Sigmoid colon (tissue), 6 donors: ENCODE measurements at regions not wholly inside any gene's neighbourhood (a gene's known extent, or its start where the extent isn't known, plus 50 kb on each side); places are given as distances from the start of the nearest gene placed in this dataset.

Experiments
- DNase-seq: peaks from one replicate; pipeline ENCODE4 v3.0.0-alpha.2; 2019
- H3K27ac ChIP-seq, 4 donors: fragments of 200-600 bp; sonication (generic); one replicate each; pipeline ENCODE4 v1.5.1; 2016 to 2019; ENCODE audit warnings: mild to moderate bottlenecking in 1 of 4
- H3K27me3 ChIP-seq, 3 donors: fragments of 200-600 bp; sonication (generic); one replicate each; pipeline ENCODE4 v1.5.1; 2019; ENCODE audit warnings: mild to moderate bottlenecking in 1 of 3
- H3K36me3 ChIP-seq, 4 donors: fragments of 200-600 bp; sonication (generic); one replicate each; pipeline ENCODE4 v1.5.1; 2016 to 2019
- H3K4me1 ChIP-seq, 4 donors: fragments of 200-600 bp; sonication (generic); one replicate each; pipeline ENCODE4 v1.5.1; 2017 to 2019
- H3K4me3 ChIP-seq, 4 donors: fragments of 200-600 bp; sonication (generic); one replicate each; pipeline ENCODE4 v1.5.1; 2017 to 2019; ENCODE audit warnings: mild to moderate bottlenecking in 2 of 4, moderate library complexity in 1 of 4
- H3K9me3 ChIP-seq, 4 donors: fragments of 200-600 bp in 3 of 4; sonication (generic) in 3 of 4; one replicate each; pipeline versions ENCODE4 v1.5.1 to v1.6.1; 2013 to 2019
- EP300 ChIP-seq, 4 donors: sonication (generic); formaldehyde crosslinking; IDR thresholded peaks; one replicate each; pipeline ENCODE4 v1.6.1; 2017; ENCODE audit warnings: antibody characterized with exemption in 4 of 4
- POLR2A ChIP-seq, 2 donors: fragments of 450-650 bp; IDR thresholded peaks; one replicate each; pipeline ENCODE4 v1.6.1; 2016; ENCODE audit warnings: antibody characterized with exemption in 2 of 2, mild to moderate bottlenecking in 2 of 2, moderate library complexity in 2 of 2
- POLR2AphosphoS5 ChIP-seq, 4 donors: sonication (generic); formaldehyde crosslinking; IDR thresholded peaks; one replicate each; pipeline ENCODE4 v1.6.1; 2017; ENCODE audit warnings: antibody characterized with exemption in 4 of 4
- WGBS, 2 donors: extraction: QIAGEN DNeasy Blood & Tissue Kit; methylation state at CpG; one replicate each; pipeline ENCODE4 v1.1.7; 2013; 5-methylcytosine and 5-hydroxymethylcytosine counted together
- intact Hi-C: fragments of 100-400 bp; cut with DNase I; formaldehyde crosslinking; loops from one replicate; pipeline ENCODE4 v1.15.1; 2023
- TF ChIP-seq, protein P1 (sequence below), 4 experiments: fragments of 450-650 bp in 3 of 4; fragments of 200-600 bp in 1 of 4; IDR thresholded peaks; one replicate each; pipeline ENCODE4 v1.5.1; 2016 to 2019; ENCODE audit warnings: antibody characterized with exemption in 4 of 4, mild to moderate bottlenecking in 3 of 4, moderate library complexity in 2 of 4
- donor health status: healthy with polysubstance abuse.
- donor health status: healthy.

DNA sequence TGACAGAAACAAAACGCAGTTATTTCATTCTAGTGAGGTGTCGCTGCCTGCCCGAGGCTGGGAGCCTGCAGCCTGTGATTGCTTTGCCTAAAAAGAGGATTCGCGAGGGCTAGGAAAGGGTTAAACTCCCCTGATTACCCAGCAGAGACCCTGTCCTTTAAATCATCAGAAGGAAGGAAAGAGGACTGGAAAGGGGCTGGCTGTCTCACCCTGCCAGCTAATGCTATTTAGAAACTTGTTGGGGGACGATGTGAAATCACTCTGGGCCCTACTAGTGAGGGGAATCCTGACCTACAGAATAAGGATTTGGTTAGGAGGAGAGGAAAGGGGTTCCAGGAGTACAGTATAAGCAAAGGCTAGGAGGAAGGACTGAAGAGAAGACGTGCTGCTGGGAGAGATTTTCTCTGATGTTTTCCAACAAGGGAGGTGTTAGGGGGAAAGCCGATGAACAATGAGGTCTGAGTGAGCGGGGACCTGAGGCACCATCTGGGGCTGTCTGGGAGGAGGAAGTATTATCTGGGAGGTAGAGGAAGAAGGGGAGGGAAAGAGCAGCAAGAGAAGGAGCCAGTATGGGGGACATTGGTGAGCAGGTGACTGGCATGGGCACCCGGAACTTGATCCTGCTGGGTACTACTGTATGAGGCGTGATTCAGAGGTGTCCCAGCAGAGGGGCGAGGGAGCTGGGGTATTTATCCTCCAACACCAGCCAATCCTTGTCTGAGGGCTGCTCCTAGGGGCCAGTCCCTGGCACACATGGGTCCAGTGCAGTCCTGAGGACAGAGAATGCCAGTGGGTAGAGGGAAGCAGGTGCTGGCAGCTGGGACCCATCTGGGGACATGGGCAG lies 55.7 kb upstream of the PTPRS start:
- intact Hi-C loops = no loop called here
- TF ChIP-seq POLR2A (IDR thresholded peaks at IDR 0.05) (no peak), EP300 (IDR thresholded peaks at IDR 0.05) (no peak), POLR2AphosphoS5 (IDR thresholded peaks at IDR 0.05) (no peak)
- TF ChIP-seq, protein P1, sequence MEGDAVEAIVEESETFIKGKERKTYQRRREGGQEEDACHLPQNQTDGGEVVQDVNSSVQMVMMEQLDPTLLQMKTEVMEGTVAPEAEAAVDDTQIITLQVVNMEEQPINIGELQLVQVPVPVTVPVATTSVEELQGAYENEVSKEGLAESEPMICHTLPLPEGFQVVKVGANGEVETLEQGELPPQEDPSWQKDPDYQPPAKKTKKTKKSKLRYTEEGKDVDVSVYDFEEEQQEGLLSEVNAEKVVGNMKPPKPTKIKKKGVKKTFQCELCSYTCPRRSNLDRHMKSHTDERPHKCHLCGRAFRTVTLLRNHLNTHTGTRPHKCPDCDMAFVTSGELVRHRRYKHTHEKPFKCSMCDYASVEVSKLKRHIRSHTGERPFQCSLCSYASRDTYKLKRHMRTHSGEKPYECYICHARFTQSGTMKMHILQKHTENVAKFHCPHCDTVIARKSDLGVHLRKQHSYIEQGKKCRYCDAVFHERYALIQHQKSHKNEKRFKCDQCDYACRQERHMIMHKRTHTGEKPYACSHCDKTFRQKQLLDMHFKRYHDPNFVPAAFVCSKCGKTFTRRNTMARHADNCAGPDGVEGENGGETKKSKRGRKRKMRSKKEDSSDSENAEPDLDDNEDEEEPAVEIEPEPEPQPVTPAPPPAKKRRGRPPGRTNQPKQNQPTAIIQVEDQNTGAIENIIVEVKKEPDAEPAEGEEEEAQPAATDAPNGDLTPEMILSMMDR (IDR thresholded peaks at IDR 0.05) = no peak
- DNase-seq = no peak
- H3K4me3 ChIP-seq = no peak overlapping the region
- H3K9me3 ChIP-seq = no peaks in the 10 kb centered on the region
- 16 to 18% methylated on average over 12 of the region's 12 CpGs for WGBS, 2 donors
- no peak overlapping the region for H3K27ac ChIP-seq
- H3K27me3 ChIP-seq = peaks cover 14 to 79% (median 54%) of the 10 kb centered on the region in 3 donors
- no peaks in the 10 kb centered on the region for H3K36me3 ChIP-seq
- no peaks in the 10 kb centered on the region for H3K4me1 ChIP-seq

DNA sequence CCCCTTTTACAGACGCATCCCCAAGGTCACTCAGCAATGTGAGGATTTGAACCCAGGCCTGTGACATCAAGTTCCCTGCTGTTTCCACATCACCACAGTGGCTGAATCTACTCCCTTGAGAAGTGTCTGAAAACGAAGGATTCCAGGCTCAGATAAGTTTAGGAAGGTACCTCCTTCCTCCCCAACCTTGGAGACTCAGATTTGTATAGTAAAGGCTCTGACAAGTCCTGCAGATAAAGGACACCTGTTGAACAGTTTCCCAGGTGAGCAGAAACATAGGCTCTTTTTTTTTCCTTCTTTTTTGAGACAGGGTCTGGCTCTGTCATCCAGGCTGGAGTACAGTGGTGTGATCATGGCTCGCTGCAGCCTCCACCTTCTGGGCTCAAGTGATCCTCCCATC lies 56.4 kb upstream of the PTPRS start:
- WGBS, 2 donors = 58 to 66% methylated on average over 3 of the region's 3 CpGs
- TF ChIP-seq EP300 (IDR thresholded peaks at IDR 0.05) (no peak), POLR2AphosphoS5 (IDR thresholded peaks at IDR 0.05) (no peak), POLR2A (IDR thresholded peaks at IDR 0.05) (no peak)
- TF ChIP-seq, protein P1 (IDR thresholded peaks at IDR 0.05) = no peak
- DNase-seq = no peak
- no peaks in the 10 kb centered on the region for H3K9me3 ChIP-seq
- H3K4me1 ChIP-seq = no peaks in the 10 kb centered on the region
- intact Hi-C loops = no loop called here
- H3K27me3 ChIP-seq = peaks cover 14 to 72% (median 47%) of the 10 kb centered on the region in 3 donors
- H3K4me3 ChIP-seq = no peak overlapping the region
- H3K36me3 ChIP-seq = no peaks in the 10 kb centered on the region
- no peak overlapping the region for H3K27ac ChIP-seq

DNA sequence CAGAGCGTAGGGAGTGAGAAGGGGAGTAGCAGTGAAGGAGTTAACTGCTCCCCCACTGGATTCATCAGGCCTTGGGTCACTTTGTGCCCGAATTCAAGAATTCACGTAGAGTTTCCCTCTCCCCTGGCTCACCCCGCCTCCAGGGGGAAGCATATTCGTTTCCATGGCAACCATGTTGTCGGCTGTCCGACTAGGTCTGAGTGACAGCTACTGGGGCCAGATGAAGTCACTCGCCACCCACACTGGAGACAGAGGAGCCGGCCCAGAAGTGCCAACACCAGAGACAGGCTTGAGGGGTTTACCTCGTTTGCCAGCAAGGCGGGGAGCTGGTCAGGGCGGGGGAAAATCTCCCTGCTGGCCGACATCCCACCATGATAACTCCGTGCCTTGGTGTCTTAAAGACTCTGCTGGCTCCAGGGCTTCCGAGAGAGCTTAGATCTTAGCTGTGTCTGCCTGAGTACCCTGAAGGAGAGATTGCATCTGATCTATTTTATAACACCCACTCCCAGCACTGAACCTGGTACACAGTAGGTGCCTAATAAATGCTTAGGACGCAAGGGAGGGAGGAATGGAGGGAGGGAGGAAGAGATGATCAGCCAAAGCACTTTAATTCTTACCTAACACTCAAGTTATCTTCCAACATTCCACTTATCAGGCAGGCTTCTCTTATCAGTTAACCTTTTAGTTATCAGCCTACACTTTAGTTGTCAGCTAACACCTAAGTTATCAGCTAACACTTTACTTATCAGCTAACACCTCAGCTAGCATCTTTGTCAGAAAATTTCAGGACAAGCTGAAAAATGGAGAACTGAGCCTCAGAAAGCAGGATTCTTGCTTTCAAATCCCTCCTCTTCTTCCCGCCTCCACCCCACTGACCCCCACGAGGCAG lies 57.2 kb upstream of the ZNRF4 start:
- intact Hi-C loops = no loop called here
- Histone ChIP-seq H3K4me1 (no peaks in the 10 kb centered on the region), H3K27ac (no peak overlapping the region), H3K36me3 (no peaks in the 10 kb centered on the region), H3K4me3 (no peak overlapping the region), H3K27me3 (peaks cover 14 to 61% (median 36%) of the 10 kb centered on the region in 3 donors), H3K9me3 (no peaks in the 10 kb centered on the region)
- 8 to 13% methylated on average over 18 of the region's 18 CpGs for WGBS, 2 donors
- no peak for DNase-seq
- no peak for TF ChIP-seq POLR2AphosphoS5 (IDR thresholded peaks at IDR 0.05)
- no peak for TF ChIP-seq POLR2A (IDR thresholded peaks at IDR 0.05)

DNA sequence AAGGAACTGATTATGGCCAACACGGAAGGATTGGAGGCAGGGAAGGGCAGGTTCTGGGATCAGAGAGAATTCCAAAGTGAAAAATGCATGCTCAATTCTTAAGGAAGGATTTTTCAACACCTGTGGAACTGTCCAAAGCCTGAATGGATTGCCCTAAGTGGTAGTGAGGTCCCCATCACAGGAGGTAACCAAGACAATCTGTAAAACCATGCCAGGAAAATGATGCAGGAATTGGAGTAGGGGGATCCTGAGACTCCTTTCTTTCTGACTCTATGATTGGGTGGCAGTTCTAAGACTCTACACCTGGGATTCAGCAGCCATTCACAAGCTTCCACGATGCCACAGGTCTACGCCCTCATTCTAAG lies 56.5 kb upstream of the ZNRF4 start:
- peaks cover 14 to 55% (median 30%) of the 10 kb centered on the region in 3 donors for H3K27me3 ChIP-seq
- WGBS, 2 donors = 70 to 81% methylated on average over 3 of the region's 3 CpGs
- TF ChIP-seq POLR2AphosphoS5 (IDR thresholded peaks at IDR 0.05) (no peak), POLR2A (IDR thresholded peaks at IDR 0.05) (no peak), EP300 (IDR thresholded peaks at IDR 0.05) (no peak)
- TF ChIP-seq, protein P1 (IDR thresholded peaks at IDR 0.05) = no peak
- intact Hi-C loops = no loop called here
- no peak overlapping the region for H3K4me3 ChIP-seq
- no peak overlapping the region for H3K27ac ChIP-seq
- no peak for DNase-seq
- H3K9me3 ChIP-seq = no peaks in the 10 kb centered on the region
- no peaks in the 10 kb centered on the region for H3K4me1 ChIP-seq
- no peaks in the 10 kb centered on the region for H3K36me3 ChIP-seq
